ENCODE measurements at regions not wholly inside any gene's neighbourhood (a gene's known extent, or its start where the extent isn't known, plus 50 kb on each side); places are given as distances from the start of the nearest gene placed in this dataset.

DNA sequence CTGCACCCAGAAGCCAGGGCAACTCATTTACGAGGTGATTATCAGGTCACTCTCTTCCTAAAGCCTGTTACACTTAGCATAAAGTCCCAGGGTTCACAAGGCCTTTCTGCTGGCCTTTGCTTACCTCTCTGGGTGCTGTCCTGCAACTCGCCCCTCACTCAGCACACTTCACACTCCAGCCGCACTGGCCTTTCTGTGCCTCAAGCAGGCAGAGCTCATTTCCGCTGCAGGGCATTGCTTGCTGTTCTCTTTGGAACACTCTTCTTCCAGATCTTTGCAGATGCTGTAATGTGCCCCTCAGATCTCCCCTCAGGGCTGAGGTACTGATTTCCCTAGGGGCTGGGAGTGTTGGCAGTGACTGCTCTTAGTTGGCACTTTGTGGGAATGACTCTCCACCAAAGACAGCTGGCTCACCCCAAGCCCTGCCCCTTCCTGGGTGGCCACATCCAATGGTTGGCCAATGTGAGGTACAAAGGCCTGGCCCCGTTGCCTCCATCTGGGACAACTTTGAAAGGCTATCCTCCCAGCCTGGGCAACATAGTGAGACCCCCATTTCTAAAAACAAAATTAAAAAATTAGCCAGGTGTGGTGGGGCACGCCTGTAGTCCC, 50.8 kb upstream of the SSBP3 start:
- no peak for TF ChIP-seq YY1 (IDR thresholded peaks at IDR 0.05; ENCODE audit: insufficient read depth, insufficient read length)
- no peak for TF ChIP-seq ZNF274 (IDR thresholded peaks at IDR 0.05; ENCODE audit: low read depth, low read length)
- no peaks in the 10 kb centered on the region for H3K36me3 ChIP-seq (ENCODE audit: insufficient read depth, insufficient read length, low read length)
- DNase-seq (ENCODE audit: low read depth, low spot score), result no peak
- peaks cover 31% of the 10 kb centered on the region for H3K4me1 ChIP-seq (ENCODE audit: insufficient read depth, insufficient read length)
- no peaks in the 10 kb centered on the region for H3K27me3 ChIP-seq (ENCODE audit: insufficient read depth, insufficient read length)
- H3K4me3 ChIP-seq (ENCODE audit: insufficient read length, low read depth), result no peak overlapping the region
- no peaks in the 10 kb centered on the region for H3K9me3 ChIP-seq (ENCODE audit: insufficient read depth, low read length)
- no peak overlapping the region for H3K9ac ChIP-seq (ENCODE audit: insufficient read length, low read depth)

DNA sequence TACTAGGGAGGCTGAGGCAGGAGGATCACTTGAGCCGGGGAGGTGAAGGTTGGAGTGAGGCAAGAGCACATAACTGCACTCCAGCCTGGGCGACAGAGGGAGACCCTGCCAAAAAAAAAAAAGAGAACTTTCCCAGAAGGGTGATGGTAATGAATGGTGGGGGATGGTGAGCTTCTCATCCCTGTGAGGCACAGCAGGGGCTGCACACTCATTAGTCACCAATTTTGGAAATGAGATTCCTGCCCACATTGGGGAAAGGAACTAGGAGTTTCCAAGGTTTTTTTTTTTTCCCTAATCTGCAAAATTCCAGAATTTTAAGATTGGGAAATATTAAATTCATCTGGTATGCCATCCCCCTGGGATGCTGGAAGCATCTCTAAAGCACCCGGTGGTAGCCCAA, 50.2 kb upstream of the SSBP3 start:
- Histone ChIP-seq H3K9me3 (ENCODE audit: insufficient read depth, low read length) (no peaks in the 10 kb centered on the region), H3K27me3 (ENCODE audit: insufficient read depth, insufficient read length) (no peaks in the 10 kb centered on the region), H3K9ac (ENCODE audit: insufficient read length, low read depth) (no peak overlapping the region), H3K36me3 (ENCODE audit: insufficient read depth, insufficient read length, low read length) (no peaks in the 10 kb centered on the region), H3K4me1 (ENCODE audit: insufficient read depth, insufficient read length) (peaks cover 27% of the 10 kb centered on the region), H3K4me3 (ENCODE audit: insufficient read length, low read depth) (no peak overlapping the region)
- no peak for TF ChIP-seq SUZ12 (IDR thresholded peaks at IDR 0.05; ENCODE audit: extremely low read depth, insufficient read depth, insufficient read length)
- DNase-seq (ENCODE audit: low read depth, low spot score), result no peak

All from NT2/D1 (cell line).